ENCODE measurements at regions not wholly inside any gene's neighbourhood (a gene's known extent, or its start where the extent isn't known, plus 50 kb on each side); places are given as distances from the start of the nearest gene placed in this dataset. TPM values are rescaled to one million over a fixed set of nuclear protein-coding genes. Genes with fewer than 3 reads are reported as not detected.

GRCh38 chr1:65092691-65093090 is 55.3 kb upstream of the AK4 start:
- Histone ChIP-seq H3K27ac (ENCODE audit: low read depth, low read length, poor library complexity, severe bottlenecking) (no peak overlapping the region), H3K4me2 (ENCODE audit: low read length) (no peak overlapping the region), H3K79me2 (ENCODE audit: insufficient read depth, low read depth, low read length) (no peaks in the 10 kb centered on the region), H3K4me1 (ENCODE audit: insufficient read depth, low read length, poor library complexity, severe bottlenecking) (no peaks in the 10 kb centered on the region), H3K9me3 (ENCODE audit: low read length) (no peaks in the 10 kb centered on the region), H3K36me3 (ENCODE audit: insufficient read depth, low read length) (no peaks in the 10 kb centered on the region), H2AFZ (ENCODE audit: low read length) (no peak overlapping the region), H4K20me1 (ENCODE audit: insufficient read depth, low read length) (no peaks in the 10 kb centered on the region), H3K9me2 (ENCODE audit: insufficient read depth, low read length) (no peaks in the 10 kb centered on the region), H3K4me3 (ENCODE audit: low read depth, low read length, poor library complexity, severe bottlenecking) (no peak overlapping the region)
- ChIA-PET POLR2A (no interaction called here), CTCF (ENCODE audit: unreplicated experiment) (no interaction called here)
- no peak for TF ChIP-seq CTCF (conservative IDR thresholded peaks at IDR 0.05; ENCODE audit: low read length)
- TF ChIP-seq EZH2phosphoT487 (IDR thresholded peaks at IDR 0.05; ENCODE audit: borderline replicate concordance, low read depth, low read length), result no peak
- intact Hi-C loops (cut with micrococcal nuclease; ENCODE audit: unreplicated experiment), result no loop called here
- no TSS peak for BruUV-seq (replicated peaks)
- DNase-seq (ENCODE audit: low spot score), result no peak

DNA sequence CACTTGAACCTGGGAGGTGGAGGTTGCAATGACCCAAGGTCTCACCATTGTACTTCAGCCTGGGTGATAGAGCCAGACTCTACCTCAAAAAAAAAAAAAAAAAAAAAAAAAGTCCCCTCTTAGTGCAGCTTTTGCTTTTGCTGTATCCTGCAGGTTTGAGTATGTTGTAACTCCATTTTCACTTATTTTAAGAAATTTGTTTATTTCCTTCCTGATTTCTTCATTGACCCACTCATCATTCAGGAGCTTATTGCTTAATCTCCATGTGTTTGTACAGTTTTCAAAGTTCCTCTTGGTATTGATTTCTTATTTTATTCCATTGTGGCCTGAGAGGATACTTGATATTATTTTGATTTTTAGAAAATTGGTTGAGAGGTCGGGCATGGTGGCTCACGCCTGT is 50.9 kb upstream of the AK4 start:
- no peaks in the 10 kb centered on the region for H4K20me1 ChIP-seq (ENCODE audit: insufficient read depth, low read length)
- POLR2A ChIA-PET, result interaction anchor here (0.6 to 0.7 kb wide), 4 partner anchors 77 to 615 kb away, joined by 3 to 4 read pairs (median 3); no protein-coding TSS in a partner anchor

More for the DNA sequence above, 50.9 kb upstream of the AK4 start:
- H3K27ac ChIP-seq (ENCODE audit: low read depth, low read length, poor library complexity, severe bottlenecking), result no peak overlapping the region
- H3K9me3 ChIP-seq (ENCODE audit: low read length), result no peaks in the 10 kb centered on the region
- no peaks in the 10 kb centered on the region for H3K9me2 ChIP-seq (ENCODE audit: insufficient read depth, low read length)
- H3K79me2 ChIP-seq (ENCODE audit: insufficient read depth, low read depth, low read length), result no peaks in the 10 kb centered on the region
- DNase-seq (ENCODE audit: low spot score), result no peak
- no peak overlapping the region for H2AFZ ChIP-seq (ENCODE audit: low read length)
- H3K4me2 ChIP-seq (ENCODE audit: low read length), result no peak overlapping the region
- intact Hi-C loops (cut with micrococcal nuclease; ENCODE audit: unreplicated experiment), result no loop called here
- H3K4me1 ChIP-seq (ENCODE audit: insufficient read depth, low read length, poor library complexity, severe bottlenecking), result no peaks in the 10 kb centered on the region
- H3K4me3 ChIP-seq (ENCODE audit: low read depth, low read length, poor library complexity, severe bottlenecking), result no peak overlapping the region
- no peak for TF ChIP-seq CTCF (conservative IDR thresholded peaks at IDR 0.05; ENCODE audit: low read length)
- TF ChIP-seq EZH2phosphoT487 (IDR thresholded peaks at IDR 0.05; ENCODE audit: borderline replicate concordance, low read depth, low read length), result no peak
- CTCF ChIA-PET (ENCODE audit: unreplicated experiment), result no interaction called here
- BruUV-seq (replicated peaks), result no TSS peak
- no peaks in the 10 kb centered on the region for H3K36me3 ChIP-seq (ENCODE audit: insufficient read depth, low read length)

Small RNA genes lying in the stretch of these regions (microRNA-seq; reads per million reads assigned to microRNA genes)
- 9.8 reads per million, percentile 13 among the genes with 10 or more reads in this experiment for gene MIR101-1 (ENCODE audit: borderline replicate concordance)
- gene MIR3671 (ENCODE audit: borderline replicate concordance), result not detected

Small RNA genes lying in the stretch of these regions (small RNA-seq; reads per million reads assigned to genes)
- gene MIR101-1 (0.16 reads per million), gene MIR3671 (not detected), gene MRPS21P1 (not detected), gene RNU6-1176P (not detected)
